ENCODE measurements at regions not wholly inside any gene's neighbourhood (a gene's known extent, or its start where the extent isn't known, plus 50 kb on each side); places are given as distances from the start of the nearest gene placed in this dataset.

GRCh38 chr7:28231176-28231575, 50.6 kb upstream of the JAZF1 start:
- no peak for DNase-seq

GRCh38 chr7:28236560-28236959, 56.0 kb upstream of the JAZF1 start:
- no peak for DNase-seq

DNA sequence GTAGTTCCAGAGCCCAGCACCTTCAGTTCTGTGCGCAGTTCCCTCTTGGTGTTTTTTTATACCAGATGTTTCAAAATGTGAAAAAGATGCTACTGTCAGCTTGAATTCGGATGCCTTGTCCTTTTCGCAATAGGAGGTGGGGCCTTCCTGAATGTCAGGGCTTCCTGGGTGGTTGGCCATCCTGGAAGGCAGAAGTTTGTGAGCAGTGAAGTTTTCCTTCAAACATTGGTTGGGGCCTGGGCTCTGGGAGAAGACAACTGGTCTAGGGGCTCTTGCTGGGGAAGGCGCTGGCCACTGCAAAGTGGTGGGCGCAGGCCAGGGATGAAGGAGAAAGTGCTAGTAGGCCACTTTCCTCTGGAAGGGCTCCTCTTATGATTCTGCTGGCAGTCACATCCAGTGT, 56.8 kb upstream of the JAZF1 start:
- DNase-seq = no peak

DNA sequence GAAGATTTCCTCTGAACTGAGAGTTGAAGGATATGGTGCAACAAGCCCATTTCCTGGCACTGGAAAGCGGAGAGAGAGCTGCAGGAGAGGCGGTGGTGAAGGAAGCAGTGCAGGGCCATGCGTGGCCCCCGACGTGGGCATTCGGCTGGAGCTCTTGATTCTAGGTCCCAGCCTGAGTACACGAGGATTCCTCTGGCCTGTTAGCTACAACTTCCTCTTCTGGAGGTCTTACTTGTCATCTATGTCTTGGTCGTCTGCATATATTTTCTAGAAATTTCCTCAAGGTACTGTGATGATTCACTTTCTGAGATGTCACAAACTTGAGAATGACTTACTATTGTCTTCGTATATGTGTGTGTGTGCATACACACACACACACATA, 59.2 kb upstream of the JAZF1 start:
- no peak for DNase-seq

DNA sequence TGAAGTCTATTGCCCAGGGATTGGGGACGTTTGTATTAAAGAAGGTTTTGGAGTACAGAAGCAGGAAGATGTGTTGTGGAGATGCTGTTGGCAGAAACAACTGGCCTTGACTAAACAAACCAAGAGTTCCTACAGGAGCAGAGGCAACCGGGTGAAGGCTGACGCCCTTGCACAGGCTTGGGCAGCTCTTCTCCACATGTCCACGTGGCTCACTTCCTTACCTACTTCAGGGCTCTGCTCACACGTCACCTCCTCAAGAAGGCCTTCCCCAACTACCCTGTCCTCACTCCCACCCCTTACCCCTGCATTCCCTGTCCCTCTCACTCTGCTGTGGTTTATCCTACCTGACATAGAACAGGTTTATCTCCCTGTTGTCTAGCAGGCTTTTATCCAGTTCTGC, 59.9 kb upstream of the JAZF1 start:
- no peak for DNase-seq

DNA sequence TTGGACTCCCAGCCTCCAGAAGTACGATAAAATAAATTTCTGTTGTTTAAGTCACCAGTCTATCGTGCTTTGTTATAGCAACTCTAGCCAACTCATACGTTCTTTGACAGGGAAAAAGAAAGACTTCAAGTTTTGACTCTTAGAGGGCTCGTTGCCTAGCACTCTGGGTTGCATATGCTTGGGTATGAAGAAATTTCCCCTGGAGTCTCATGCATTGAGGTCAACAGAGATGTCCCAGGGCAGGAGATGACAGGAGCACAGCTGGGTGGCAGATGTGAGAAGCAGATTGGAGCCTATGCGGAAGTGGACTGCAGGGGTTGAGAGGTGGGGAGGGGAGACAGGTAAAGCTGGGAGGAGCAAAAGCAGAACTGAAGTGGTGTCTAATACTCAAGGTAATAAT, 63.3 kb upstream of the JAZF1 start:
- no peak for DNase-seq

DNA sequence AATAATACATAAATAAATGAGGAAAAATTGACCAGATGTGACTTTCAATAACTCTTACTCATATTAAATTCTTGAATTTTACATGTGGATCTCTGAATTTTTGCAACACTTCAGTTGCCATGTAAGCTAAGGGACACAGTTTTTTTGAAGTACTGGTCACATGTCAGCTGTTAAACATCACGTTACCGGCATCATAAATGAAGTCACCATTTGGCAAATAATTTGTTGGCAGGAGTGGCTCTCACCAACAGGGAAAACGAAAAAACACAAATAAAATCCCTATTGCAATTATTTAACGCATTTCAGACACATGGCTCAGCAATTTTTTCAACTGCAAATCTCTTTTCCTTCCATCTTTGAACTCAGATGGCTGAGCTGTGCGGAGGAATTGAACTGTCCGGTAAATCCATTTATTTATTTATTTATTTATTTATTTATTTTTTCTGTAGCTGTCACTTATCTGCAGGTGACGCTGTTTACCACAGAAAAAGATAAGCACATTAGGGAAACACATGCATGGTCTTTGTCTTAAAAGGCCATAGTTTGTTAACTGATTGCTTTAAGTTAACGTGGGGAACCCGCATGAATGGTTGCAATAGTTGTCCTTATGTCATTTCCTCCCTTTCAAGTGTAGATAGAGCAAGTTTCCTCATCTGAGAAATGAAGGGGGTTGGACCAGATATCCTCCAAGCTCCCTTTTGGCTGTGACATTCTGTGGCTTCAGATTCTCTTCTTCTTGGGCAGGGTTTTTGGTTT, 64.7 kb upstream of the JAZF1 start:
- DNase-seq = no peak

GRCh38 chr7:28246921-28247461, 66.4 kb upstream of the JAZF1 start:
- peak; percentile 0 for DNase-seq

GRCh38 chr7:28258240-28258639, 77.6 kb upstream of the JAZF1 start:
- no peak for DNase-seq

GRCh38 chr7:28260969-28261368, 80.4 kb upstream of the JAZF1 start:
- no peak for DNase-seq

DNA sequence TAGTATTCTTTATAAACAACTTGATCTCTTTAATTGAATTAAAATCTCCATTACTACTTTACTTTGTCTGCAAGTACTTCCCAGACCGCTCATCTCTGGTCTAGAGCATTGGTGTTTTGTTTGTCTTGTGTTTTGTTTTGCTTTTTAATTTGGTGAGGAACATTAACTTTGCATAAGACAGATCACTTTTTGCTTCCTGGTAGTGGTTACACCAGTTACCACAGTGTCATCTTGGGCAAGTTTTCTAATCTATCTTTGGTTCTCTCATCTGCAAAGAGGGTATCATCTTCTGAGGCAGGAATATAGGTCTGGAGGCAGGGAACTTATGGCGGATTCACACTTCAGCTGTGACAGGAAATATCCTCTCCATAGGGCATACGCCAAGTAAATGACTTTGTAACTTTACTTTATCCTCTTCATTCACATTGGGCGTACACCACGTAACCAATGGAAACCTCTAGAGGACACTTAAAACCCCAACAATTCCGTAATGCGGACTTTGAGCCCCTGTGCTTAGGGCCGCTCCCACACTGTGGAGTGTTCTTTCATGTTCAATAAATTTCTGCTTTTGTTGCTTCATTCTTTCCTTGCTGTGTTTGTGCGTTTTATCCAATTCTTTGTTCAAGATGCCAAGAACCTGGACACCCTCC, 83.2 kb upstream of the JAZF1 start:
- DNase-seq = no peak

- no peak for DNase-seq
Observed at GRCh38 chr7:28266402-28266801, 85.8 kb upstream of the JAZF1 start.

GRCh38 chr7:28267012-28267411, 86.4 kb upstream of the JAZF1 start:
- DNase-seq = no peak

- no peak for DNase-seq
Observed at GRCh38 chr7:28269700-28270361, 89.2 kb upstream of the JAZF1 start.

DNA sequence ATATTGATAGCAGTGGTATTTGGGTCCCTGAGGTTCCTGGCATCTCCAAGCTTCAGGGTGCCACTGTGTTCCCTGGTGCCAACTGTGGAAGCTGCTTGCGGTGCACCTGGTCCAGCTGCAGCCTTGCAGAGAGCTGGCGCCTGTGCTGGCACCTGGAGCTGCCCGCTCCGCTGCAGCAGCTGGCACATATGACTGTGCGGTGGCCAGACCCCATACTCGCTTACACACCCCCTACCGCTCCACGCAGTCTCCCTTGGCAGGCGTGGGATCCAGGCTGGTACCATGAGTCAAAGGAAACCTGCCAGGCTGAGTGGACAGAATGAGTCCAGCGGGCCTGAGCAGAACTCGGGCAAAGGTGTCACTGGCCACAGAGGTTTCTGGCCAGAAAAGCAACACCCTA, 89.9 kb upstream of the JAZF1 start:
- no peak for DNase-seq

GRCh38 chr7:28272461-28272877, 91.9 kb upstream of the JAZF1 start:
- peak; percentile 41 for DNase-seq

GRCh38 chr7:28276298-28276697, 95.7 kb upstream of the JAZF1 start:
- DNase-seq = no peak

DNA sequence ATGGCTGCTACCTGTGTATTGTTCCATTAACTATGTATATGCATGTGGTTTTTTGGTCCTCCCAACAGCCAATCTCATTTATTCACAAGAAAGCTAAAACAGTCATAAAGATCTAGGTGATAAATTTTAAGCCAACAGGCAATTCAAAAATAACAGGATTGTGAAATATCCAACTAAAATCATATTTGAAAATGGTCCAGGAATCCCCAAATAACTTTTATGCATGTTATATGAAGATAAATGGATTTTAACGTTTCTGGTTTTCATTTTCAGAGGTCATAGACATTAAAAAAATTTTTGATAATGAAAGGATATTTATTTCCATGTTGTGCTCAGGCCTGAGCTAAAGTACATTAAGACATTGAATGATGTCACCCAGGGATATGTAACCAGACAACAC, 96.8 kb upstream of the JAZF1 start:
- DNase-seq = no peak

GRCh38 chr7:28277958-28278357, 97.4 kb upstream of the JAZF1 start:
- DNase-seq = no peak

DNA sequence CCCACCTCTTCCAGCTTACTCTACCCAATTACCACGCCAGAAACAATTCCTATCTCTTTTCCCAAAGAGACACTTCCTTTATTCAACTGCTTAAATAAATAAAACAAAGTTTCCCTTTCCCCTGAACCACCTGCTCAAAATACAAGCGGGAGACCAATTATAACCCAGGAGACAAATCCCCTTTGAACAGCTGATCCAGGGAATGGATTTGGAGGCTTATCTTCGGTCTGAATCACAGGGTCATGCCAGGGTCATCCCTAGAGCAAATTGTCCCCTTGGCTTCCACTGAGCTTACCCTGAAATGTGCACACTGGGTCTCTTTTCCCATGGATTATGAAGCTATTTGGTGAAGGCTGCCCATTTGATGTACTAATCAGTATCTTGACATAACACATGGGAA, 99.9 kb upstream of the JAZF1 start:
- DNase-seq = no peak

- DNase-seq = no peak
Observed at GRCh38 chr7:28290496-28290895, 109.9 kb upstream of the JAZF1 start.

- no peak for DNase-seq
Observed at GRCh38 chr7:28291559-28291958, 111.0 kb upstream of the JAZF1 start.
